Trophoblast cell (in vitro differentiated cells and primary cell): ENCODE measurements at regions not wholly inside any gene's neighbourhood (a gene's known extent, or its start where the extent isn't known, plus 50 kb on each side); places are given as distances from the start of the nearest gene placed in this dataset.

ENCODE experiments used
- DNase-seq, 2 donors: peaks; one replicate each; pipeline ENCODE4 v3.0.0-alpha.2; 2016
- H2AFZ ChIP-seq: 2 replicates; pipeline ENCODE4 v1.6.1; 2013; ENCODE audit warnings: low read length, moderate library complexity, mild to moderate bottlenecking; ENCODE audit not compliant: insufficient read depth, poor library complexity
- H2AK5ac ChIP-seq: 2 replicates; pipeline ENCODE4 v1.6.1; 2013; ENCODE audit warnings: mild to moderate bottlenecking, low read length
- H2BK120ac ChIP-seq: 2 replicates; pipeline ENCODE4 v1.6.1; 2013; ENCODE audit warnings: low read length, mild to moderate bottlenecking, moderate library complexity; ENCODE audit not compliant: insufficient read depth, poor library complexity
- H2BK12ac ChIP-seq: 2 replicates; pipeline ENCODE4 v1.6.1; 2013; ENCODE audit warnings: mild to moderate bottlenecking, low read length, moderate library complexity
- H2BK5ac ChIP-seq: 2 replicates; pipeline ENCODE4 v1.6.1; 2013; ENCODE audit warnings: low read length, low read depth, moderate library complexity, mild to moderate bottlenecking; ENCODE audit not compliant: poor library complexity
- H3K14ac ChIP-seq: 2 replicates; pipeline ENCODE4 v1.6.1; 2013; ENCODE audit warnings: mild to moderate bottlenecking, low read length
- H3K18ac ChIP-seq: 2 replicates; pipeline ENCODE4 v1.6.1; 2013; ENCODE audit warnings: mild to moderate bottlenecking, low read length
- H3K23ac ChIP-seq: 2 replicates; pipeline ENCODE4 v1.6.1; 2013; ENCODE audit warnings: low read length
- H3K27ac ChIP-seq: 2 replicates; pipeline ENCODE4 v1.5.1; 2013; ENCODE audit warnings: low read depth, mild to moderate bottlenecking, inconsistent platforms, low read length, moderate library complexity
- H3K27me3 ChIP-seq: 2 replicates; pipeline ENCODE4 v1.6.1; 2013; ENCODE audit warnings: inconsistent platforms, mild to moderate bottlenecking, low read length, moderate library complexity; ENCODE audit not compliant: insufficient read depth
- H3K36me3 ChIP-seq, 2 experiments: 1 replicate in 1 of 2; 2 replicates in 1 of 2; pipeline ENCODE4 v1.6.1; 2013; ENCODE audit warnings: low read length in 2 of 2, mild to moderate bottlenecking in 2 of 2, moderate library complexity in 1 of 2; ENCODE audit not compliant: insufficient read depth in 2 of 2, control insufficient read depth in 1 of 2
- H3K4ac ChIP-seq: 2 replicates; pipeline ENCODE4 v1.6.1; 2013; ENCODE audit warnings: low read depth, mild to moderate bottlenecking, low read length, moderate library complexity
- H3K4me1 ChIP-seq, 2 experiments: 1 replicate in 1 of 2; 2 replicates in 1 of 2; pipeline ENCODE4 v1.6.1; 2013; ENCODE audit warnings: low read length in 2 of 2, mild to moderate bottlenecking in 2 of 2, moderate library complexity in 1 of 2; ENCODE audit not compliant: insufficient read depth in 2 of 2, control insufficient read depth in 1 of 2
- H3K4me2 ChIP-seq: 2 replicates; pipeline ENCODE4 v1.6.1; 2013; ENCODE audit warnings: inconsistent platforms, mild to moderate bottlenecking, low read length, moderate library complexity
- H3K4me3 ChIP-seq: 2 replicates; pipeline ENCODE4 v1.5.1; 2013; ENCODE audit warnings: mild to moderate bottlenecking, low read depth, low read length, inconsistent platforms
- H3K79me1 ChIP-seq: one replicate; pipeline ENCODE4 v1.6.1; 2013; ENCODE audit warnings: low read length
- H3K79me2 ChIP-seq: 2 replicates; pipeline ENCODE4 v1.6.1; 2013; ENCODE audit warnings: low read length, mild to moderate bottlenecking; ENCODE audit not compliant: control insufficient read depth, insufficient read depth, poor library complexity
- H3K9ac ChIP-seq: 2 replicates; pipeline ENCODE4 v1.6.1; 2013; ENCODE audit warnings: mild to moderate bottlenecking, low read length
- H3K9me3 ChIP-seq: 2 replicates; pipeline ENCODE4 v1.6.1; 2013; ENCODE audit warnings: low read depth, mild to moderate bottlenecking, control low read depth, inconsistent platforms, low read length; ENCODE audit not compliant: insufficient read depth
- H4K12ac ChIP-seq: 2 replicates; pipeline ENCODE4 v1.6.1; 2013; ENCODE audit warnings: low read depth, mild to moderate bottlenecking, low read length, moderate library complexity
- H4K8ac ChIP-seq: 2 replicates; pipeline ENCODE4 v1.6.1; 2013; ENCODE audit warnings: low read depth, mild to moderate bottlenecking, low read length, moderate library complexity
- H4K91ac ChIP-seq: one replicate; pipeline ENCODE4 v1.6.1; 2013; ENCODE audit warnings: low read depth, mild to moderate bottlenecking, low read length, moderate library complexity
- WGBS: extraction: QIAGEN DNeasy Blood & Tissue Kit; methylation state at CpG from one replicate; pipeline ENCODE4 v1.1.7; 2013; ENCODE audit warnings: missing lambda C conversion rate; ENCODE audit not compliant: insufficient read length, insufficient coverage; ENCODE audit errors: extremely low coverage; 5-methylcytosine and 5-hydroxymethylcytosine counted together

- Histone ChIP-seq H2AK5ac (no peak overlapping the region), H3K4me2 (no peak overlapping the region), H2BK120ac (no peak overlapping the region), H4K8ac (no peak overlapping the region), H3K79me1 (no peaks in the 10 kb centered on the region), H3K9me3 (no peaks in the 10 kb centered on the region), H2AFZ (no peak overlapping the region), H3K14ac (no peak overlapping the region), H3K36me3 (no peaks in the 10 kb centered on the region), H2BK12ac (no peak overlapping the region), H2BK5ac (no peak overlapping the region), H4K91ac (no peak overlapping the region), H3K4me1 (no peaks in the 10 kb centered on the region), H3K23ac (no peak overlapping the region), H3K18ac (no peak overlapping the region), H3K27me3 (no peaks in the 10 kb centered on the region), H3K9ac (no peak overlapping the region), H3K4me3 (no peak overlapping the region), H3K79me2 (no peaks in the 10 kb centered on the region), H4K12ac (no peak overlapping the region), H3K27ac (no peak overlapping the region), H3K4ac (no peak overlapping the region)
- no CpG with 5 or more reads among the region's 24 CpGs for WGBS
- no peak for DNase-seq
These were observed 123.7 kb upstream of the IRX4 start for GRCh38 chr5:2006193-2006970.

- no peak for DNase-seq
- no peak overlapping the region for H2BK120ac ChIP-seq
- H3K79me1 ChIP-seq: no peaks in the 10 kb centered on the region
- no peak overlapping the region for H3K4me3 ChIP-seq
- WGBS: no CpG with 5 or more reads among the region's 35 CpGs
- H3K27me3 ChIP-seq: no peaks in the 10 kb centered on the region
- H4K91ac ChIP-seq: no peak overlapping the region
- no peak overlapping the region for H3K9ac ChIP-seq
- H2BK12ac ChIP-seq: no peak overlapping the region
- no peak overlapping the region for H3K23ac ChIP-seq
- no peak overlapping the region for H3K4me2 ChIP-seq
- no peaks in the 10 kb centered on the region for H3K36me3 ChIP-seq
- H4K12ac ChIP-seq: no peak overlapping the region
- no peaks in the 10 kb centered on the region for H3K79me2 ChIP-seq
- H3K4me1 ChIP-seq: no peaks in the 10 kb centered on the region
- no peak overlapping the region for H3K4ac ChIP-seq
- no peak overlapping the region for H3K14ac ChIP-seq
- H2BK5ac ChIP-seq: no peak overlapping the region
- H4K8ac ChIP-seq: no peak overlapping the region
- H2AFZ ChIP-seq: no peak overlapping the region
- H3K27ac ChIP-seq: no peak overlapping the region
- H2AK5ac ChIP-seq: no peak overlapping the region
- no peak overlapping the region for H3K18ac ChIP-seq
- no peaks in the 10 kb centered on the region for H3K9me3 ChIP-seq
These were observed 122.6 kb upstream of the IRX4 start for GRCh38 chr5:2005101-2006041.

- Histone ChIP-seq H3K9me3 (no peaks in the 10 kb centered on the region), H3K23ac (no peak overlapping the region), H2BK12ac (no peak overlapping the region), H3K18ac (no peak overlapping the region), H3K4me2 (no peak overlapping the region), H3K4me1 (no peaks in the 10 kb centered on the region), H2AK5ac (no peak overlapping the region), H4K8ac (no peak overlapping the region), H3K27me3 (no peaks in the 10 kb centered on the region), H3K14ac (no peak overlapping the region), H2BK120ac (no peak overlapping the region), H3K9ac (no peak overlapping the region), H3K79me2 (no peaks in the 10 kb centered on the region), H3K27ac (no peak overlapping the region), H2BK5ac (no peak overlapping the region), H3K79me1 (no peaks in the 10 kb centered on the region), H2AFZ (no peak overlapping the region), H3K4me3 (peak overlapping the region; percentile 14), H3K4ac (no peak overlapping the region), H4K12ac (no peak overlapping the region), H3K36me3 (no peaks in the 10 kb centered on the region), H4K91ac (no peak overlapping the region)
- DNase-seq: no peak
- WGBS: no CpG with 5 or more reads among the region's 20 CpGs
These were observed 121.1 kb upstream of the IRX4 start for GRCh38 chr5:2003690-2004365.

GRCh38 chr5:2003206-2003605 is 120.5 kb upstream of the IRX4 start:
- Histone ChIP-seq H2AFZ (no peak overlapping the region), H4K91ac (no peak overlapping the region), H2BK12ac (no peak overlapping the region), H3K79me1 (no peaks in the 10 kb centered on the region), H3K27ac (no peak overlapping the region), H3K23ac (no peak overlapping the region), H3K9me3 (peaks cover 3% of the 10 kb centered on the region), H3K4me3 (no peak overlapping the region), H3K9ac (no peak overlapping the region), H3K79me2 (no peaks in the 10 kb centered on the region), H3K4me1 (no peaks in the 10 kb centered on the region), H4K12ac (no peak overlapping the region), H3K4ac (no peak overlapping the region), H3K36me3 (no peaks in the 10 kb centered on the region), H3K4me2 (no peak overlapping the region), H3K14ac (no peak overlapping the region), H4K8ac (no peak overlapping the region), H3K18ac (no peak overlapping the region), H2AK5ac (no peak overlapping the region), H2BK5ac (no peak overlapping the region), H3K27me3 (no peaks in the 10 kb centered on the region), H2BK120ac (no peak overlapping the region)
- DNase-seq: no peak
- no CpG with 5 or more reads among the region's 10 CpGs for WGBS
